ENCODE measurements at regions not wholly inside any gene's neighbourhood (a gene's known extent, or its start where the extent isn't known, plus 50 kb on each side); places are given as distances from the start of the nearest gene placed in this dataset.

DNA sequence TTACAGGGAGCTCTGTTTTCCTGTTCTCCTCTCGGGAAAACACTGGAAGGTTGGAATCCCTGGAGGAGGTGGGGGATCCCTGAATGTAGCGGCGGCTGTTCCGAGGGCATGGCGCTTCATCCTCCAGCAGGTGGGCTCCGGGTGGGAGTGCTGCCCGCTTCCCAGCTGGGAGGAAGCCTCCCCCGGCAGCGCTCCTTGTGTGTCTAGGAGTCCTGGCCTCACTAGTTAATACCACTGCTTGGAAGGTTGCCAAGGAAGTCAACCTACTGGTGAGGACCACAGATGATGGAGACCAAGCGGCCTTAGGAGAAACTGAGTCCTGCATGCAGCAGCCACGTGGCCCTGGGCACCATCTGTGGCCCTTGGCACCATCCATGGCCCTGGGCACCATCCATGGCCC is 151.9 kb upstream of the PFKP start:
- intact Hi-C loops (cut with DNase I): no loop called here
- H3K4me3 ChIP-seq: no peak overlapping the region
- no peaks in the 10 kb centered on the region for H3K9me3 ChIP-seq
- no peak for DNase-seq
- no peaks in the 10 kb centered on the region for H3K27me3 ChIP-seq
- no peaks in the 10 kb centered on the region for H3K4me1 ChIP-seq
- TF ChIP-seq POLR2AphosphoS5 (IDR thresholded peaks at IDR 0.05): no peak
- TF ChIP-seq, protein P1, sequence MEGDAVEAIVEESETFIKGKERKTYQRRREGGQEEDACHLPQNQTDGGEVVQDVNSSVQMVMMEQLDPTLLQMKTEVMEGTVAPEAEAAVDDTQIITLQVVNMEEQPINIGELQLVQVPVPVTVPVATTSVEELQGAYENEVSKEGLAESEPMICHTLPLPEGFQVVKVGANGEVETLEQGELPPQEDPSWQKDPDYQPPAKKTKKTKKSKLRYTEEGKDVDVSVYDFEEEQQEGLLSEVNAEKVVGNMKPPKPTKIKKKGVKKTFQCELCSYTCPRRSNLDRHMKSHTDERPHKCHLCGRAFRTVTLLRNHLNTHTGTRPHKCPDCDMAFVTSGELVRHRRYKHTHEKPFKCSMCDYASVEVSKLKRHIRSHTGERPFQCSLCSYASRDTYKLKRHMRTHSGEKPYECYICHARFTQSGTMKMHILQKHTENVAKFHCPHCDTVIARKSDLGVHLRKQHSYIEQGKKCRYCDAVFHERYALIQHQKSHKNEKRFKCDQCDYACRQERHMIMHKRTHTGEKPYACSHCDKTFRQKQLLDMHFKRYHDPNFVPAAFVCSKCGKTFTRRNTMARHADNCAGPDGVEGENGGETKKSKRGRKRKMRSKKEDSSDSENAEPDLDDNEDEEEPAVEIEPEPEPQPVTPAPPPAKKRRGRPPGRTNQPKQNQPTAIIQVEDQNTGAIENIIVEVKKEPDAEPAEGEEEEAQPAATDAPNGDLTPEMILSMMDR (IDR thresholded peaks at IDR 0.05): no peak
- TF ChIP-seq EP300 (IDR thresholded peaks at IDR 0.05): no peak
- TF ChIP-seq POLR2A (IDR thresholded peaks at IDR 0.05): no peak
- H3K27ac ChIP-seq: no peak overlapping the region
- no peaks in the 10 kb centered on the region for H3K36me3 ChIP-seq
- 88 to 93% methylated on average over 11 of the region's 11 CpGs for WGBS, 2 donors

GRCh38 chr10:2914741-2915140 is 152.6 kb upstream of the PFKP start:
- no peaks in the 10 kb centered on the region for H3K27me3 ChIP-seq
- TF ChIP-seq, protein P1 (IDR thresholded peaks at IDR 0.05): no peak
- no peak for TF ChIP-seq EP300 (IDR thresholded peaks at IDR 0.05)
- no peak for TF ChIP-seq POLR2A (IDR thresholded peaks at IDR 0.05)
- TF ChIP-seq POLR2AphosphoS5 (IDR thresholded peaks at IDR 0.05): no peak
- no peaks in the 10 kb centered on the region for H3K4me1 ChIP-seq
- intact Hi-C loops (cut with DNase I): no loop called here
- H3K27ac ChIP-seq: no peak overlapping the region
- H3K9me3 ChIP-seq: no peaks in the 10 kb centered on the region
- DNase-seq: no peak
- H3K4me3 ChIP-seq: no peak overlapping the region
- H3K36me3 ChIP-seq: no peaks in the 10 kb centered on the region
- WGBS, 2 donors: 86 to 89% methylated on average over 5 of the region's 5 CpGs

GRCh38 chr10:2913474-2913873 is 153.9 kb upstream of the PFKP start:
- H3K9me3 ChIP-seq: no peaks in the 10 kb centered on the region
- no peaks in the 10 kb centered on the region for H3K4me1 ChIP-seq
- no peaks in the 10 kb centered on the region for H3K36me3 ChIP-seq
- TF ChIP-seq EP300 (IDR thresholded peaks at IDR 0.05): no peak
- intact Hi-C loops (cut with DNase I): no loop called here
- H3K27me3 ChIP-seq: no peaks in the 10 kb centered on the region
- DNase-seq: no peak
- no peak overlapping the region for H3K27ac ChIP-seq
- no peak overlapping the region for H3K4me3 ChIP-seq
- WGBS, 2 donors: 39 to 50% methylated on average over 4 of the region's 4 CpGs

DNA sequence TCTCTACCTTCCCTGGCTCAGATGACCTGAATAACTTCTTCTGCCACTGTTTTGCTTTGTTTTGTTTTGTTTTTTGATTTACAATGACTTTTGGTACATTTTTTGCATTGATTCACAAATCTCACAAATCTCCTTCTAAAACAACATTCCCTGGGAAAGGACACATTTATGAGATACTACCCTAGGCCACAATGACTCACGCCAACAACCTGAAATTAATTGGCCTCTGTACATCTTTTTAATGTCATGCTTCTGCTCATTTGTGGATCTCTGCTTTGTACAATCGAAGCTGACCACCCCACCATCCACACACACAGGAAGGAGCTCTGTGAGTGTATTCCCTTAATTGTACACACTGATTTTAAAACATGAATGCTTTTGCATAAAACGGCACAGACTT is 156.7 kb upstream of the PFKP start:
- 54 to 55% methylated on average over 3 of the region's 3 CpGs for WGBS, 2 donors
- Histone ChIP-seq H3K4me3 (no peak overlapping the region), H3K27ac (no peak overlapping the region), H3K27me3 (no peaks in the 10 kb centered on the region), H3K36me3 (no peaks in the 10 kb centered on the region), H3K9me3 (no peaks in the 10 kb centered on the region), H3K4me1 (no peaks in the 10 kb centered on the region)
- no peak for DNase-seq
- TF ChIP-seq, protein P1 (IDR thresholded peaks at IDR 0.05): no peak
- TF ChIP-seq EP300 (IDR thresholded peaks at IDR 0.05) (no peak), POLR2A (IDR thresholded peaks at IDR 0.05) (no peak), POLR2AphosphoS5 (IDR thresholded peaks at IDR 0.05) (no peak)
- intact Hi-C loops (cut with DNase I): no loop called here

DNA sequence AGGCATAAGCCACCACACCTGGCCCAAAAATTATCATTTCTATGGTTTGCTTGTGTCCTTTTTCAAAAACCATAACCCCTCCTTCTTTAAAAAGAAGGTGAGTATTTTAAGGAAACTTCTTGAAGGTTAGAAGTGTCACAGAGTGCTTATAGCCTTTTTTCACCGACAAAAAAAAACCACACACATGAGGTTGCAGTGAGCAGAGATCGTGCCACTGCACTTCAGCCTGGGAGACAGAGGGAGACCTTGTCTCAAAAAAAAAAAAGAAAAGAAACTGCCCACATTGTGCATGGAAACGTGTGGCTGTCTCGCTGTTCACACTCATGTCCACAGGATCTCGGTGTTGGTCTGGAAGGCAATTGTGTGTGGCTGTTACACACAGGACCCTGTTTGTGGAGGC is 157.4 kb upstream of the PFKP start:
- Histone ChIP-seq H3K9me3 (no peaks in the 10 kb centered on the region), H3K27me3 (no peaks in the 10 kb centered on the region), H3K4me3 (no peak overlapping the region), H3K27ac (no peak overlapping the region), H3K36me3 (no peaks in the 10 kb centered on the region), H3K4me1 (no peaks in the 10 kb centered on the region)
- TF ChIP-seq POLR2AphosphoS5 (IDR thresholded peaks at IDR 0.05) (no peak), EP300 (IDR thresholded peaks at IDR 0.05) (no peak), POLR2A (IDR thresholded peaks at IDR 0.05) (no peak)
- TF ChIP-seq, protein P1 (IDR thresholded peaks at IDR 0.05): no peak
- intact Hi-C loops (cut with DNase I): no loop called here
- no peak for DNase-seq
- 80 to 82% methylated on average over 5 of the region's 5 CpGs for WGBS, 2 donors

All from sigmoid colon (tissue), 6 donors.